GM23338 (cell line): ENCODE measurements at regions not wholly inside any gene's neighbourhood (a gene's known extent, or its start where the extent isn't known, plus 50 kb on each side); places are given as distances from the start of the nearest gene placed in this dataset.
A peak's percentile ranks its signal among the peaks of the same experiment; 100 is the strongest.

Source experiments
- ATAC-seq: fragments of 200-7000 bp; cut with Tn5 transposase; 3 replicates; pipeline ENCODE4 v1.9.1; 2020
- DNase-seq: peaks from one replicate; pipeline ENCODE4 v3.0.0-alpha.2; 2015; ENCODE audit warnings: low spot score
- H2AFZ ChIP-seq: fragments of 200-600 bp; sonication (generic); 2 replicates; pipeline ENCODE4 v1.8.0; 2016; ENCODE audit warnings: antibody characterized with exemption, mild to moderate bottlenecking, moderate library complexity
- H3F3A ChIP-seq: fragments of 200-600 bp; sonication (generic); replicated peaks from 2 replicates; pipeline ENCODE4 v1.8.0; 2017; ENCODE audit warnings: antibody characterized with exemption, mixed run types, low read depth
- H3K27ac ChIP-seq: fragments of 200-600 bp; sonication (generic); 2 replicates; pipeline ENCODE4 v1.6.1; 2016; ENCODE audit warnings: low read depth
- H3K27me3 ChIP-seq: fragments of 200-600 bp; sonication (generic); 2 replicates; pipeline ENCODE4 v1.8.0; 2016; ENCODE audit warnings: mild to moderate bottlenecking, mixed run types, moderate library complexity; ENCODE audit not compliant: insufficient read depth
- H3K36me3 ChIP-seq: fragments of 200-600 bp; sonication (generic); 2 replicates; pipeline ENCODE4 v1.8.0; 2016; ENCODE audit warnings: mild to moderate bottlenecking; ENCODE audit not compliant: insufficient read depth
- H3K4me1 ChIP-seq: fragments of 200-600 bp; sonication (generic); 2 replicates; pipeline ENCODE4 v1.8.0; 2016; ENCODE audit warnings: mild to moderate bottlenecking, moderate library complexity; ENCODE audit not compliant: insufficient read depth
- H3K4me2 ChIP-seq: fragments of 200-600 bp; sonication (generic); 2 replicates; pipeline ENCODE4 v1.7.1; 2017; ENCODE audit warnings: mixed run types
- H3K4me3 ChIP-seq: fragments of 200-600 bp; sonication (generic); 2 replicates; pipeline ENCODE4 v1.6.1; 2016; ENCODE audit warnings: mixed run types
- H3K79me2 ChIP-seq: fragments of 200-600 bp; sonication (generic); replicated peaks from 2 replicates; pipeline ENCODE4 v1.8.0; 2017; ENCODE audit warnings: mild to moderate bottlenecking; ENCODE audit not compliant: insufficient read depth
- H3K9me2 ChIP-seq: fragments of 200-600 bp; sonication (generic); 2 replicates; pipeline ENCODE4 v1.8.0; 2017; ENCODE audit not compliant: insufficient read depth
- H4K20me1 ChIP-seq: fragments of 200-600 bp; sonication (generic); replicated peaks from 2 replicates; pipeline ENCODE4 v1.8.0; 2017; ENCODE audit warnings: mild to moderate bottlenecking; ENCODE audit not compliant: insufficient read depth
- H3K27ac Mint-ChIP-seq: 2 replicates; pipeline ENCODE4 v1.8.0; 2020; ENCODE audit warnings: inconsistent platforms, mild to moderate bottlenecking, moderate library complexity, mixed read lengths
- H3K27me3 Mint-ChIP-seq: 3 replicates; pipeline ENCODE4 v1.8.0; 2022; ENCODE audit warnings: low read depth, mild to moderate bottlenecking, moderate library complexity, mixed read lengths, inconsistent platforms; ENCODE audit not compliant: insufficient read depth, poor library complexity
- H3K36me3 Mint-ChIP-seq: 3 replicates; pipeline ENCODE4 v1.8.0; 2021; ENCODE audit warnings: low read depth, mild to moderate bottlenecking, inconsistent platforms, moderate library complexity, mixed read lengths
- H3K4me1 Mint-ChIP-seq: 3 replicates; pipeline ENCODE4 v1.8.0; 2020; ENCODE audit warnings: mild to moderate bottlenecking, inconsistent platforms, mixed read lengths
- H3K4me3 Mint-ChIP-seq: 3 replicates; pipeline ENCODE4 v1.8.0; 2021; ENCODE audit warnings: moderate library complexity, mild to moderate bottlenecking, inconsistent platforms, mixed read lengths
- H3K9me3 Mint-ChIP-seq: 3 replicates; pipeline ENCODE4 v1.8.0; 2020; ENCODE audit warnings: moderate library complexity, mild to moderate bottlenecking, inconsistent platforms, mixed read lengths
- CTCF ChIP-seq, 2 experiments: fragments of 200-600 bp in 1 of 2; sonication (generic) in 1 of 2; conservative IDR thresholded peaks; 2 replicates each; pipeline versions ENCODE4 v1.5.1 to v1.6.1; 2016 to 2017; ENCODE audit warnings: antibody characterized with exemption in 2 of 2, low read depth in 2 of 2, mild to moderate bottlenecking in 2 of 2, moderate library complexity in 1 of 2
- EZH2 ChIP-seq: fragments of 200-600 bp; sonication (generic); IDR thresholded peaks from one replicate; pipeline ENCODE4 v1.8.0; 2017; ENCODE audit warnings: antibody characterized with exemption, mild to moderate bottlenecking, low read depth; ENCODE audit not compliant: unreplicated experiment
- JUNB ChIP-seq: IDR thresholded peaks from one replicate; pipeline ENCODE4 v1.6.1; 2016; ENCODE audit warnings: antibody characterized with exemption; ENCODE audit not compliant: unreplicated experiment
- POLR2AphosphoS5 ChIP-seq: IDR thresholded peaks from 2 replicates; pipeline ENCODE4 v1.6.1; 2016; ENCODE audit warnings: antibody characterized with exemption, low read depth
- STAT1 ChIP-seq: IDR thresholded peaks from one replicate; pipeline ENCODE4 v1.6.1; 2016; ENCODE audit warnings: antibody characterized with exemption; ENCODE audit not compliant: unreplicated experiment
- ZNF462 ChIP-seq: fragments of 250-450 bp; sonication (Bioruptor Pico); IDR thresholded peaks from 2 replicates; pipeline ENCODE4 v1.5.0; 2020; ENCODE audit warnings: mild to moderate bottlenecking, moderate library complexity

GRCh38 chr14:76267322-76268046, 108.5 kb upstream of the ESRRB start:
- H2AFZ ChIP-seq: peak overlapping the region; percentile 94
- Mint-ChIP-seq H3K27me3 (peaks cover 17% of the 10 kb centered on the region), H3K4me3 (peak overlapping the region; percentile 35; the same call in 2 of the 3 replicates), H3K9me3 (no peaks in the 10 kb centered on the region; the same call in 2 of the 3 replicates), H3K36me3 (no peaks in the 10 kb centered on the region), H3K27ac (peak overlapping the region; percentile 77; the same call in 1 of the 2 replicates), H3K4me1 (peaks cover 11% of the 10 kb centered on the region)
- no peaks in the 10 kb centered on the region for H3K36me3 ChIP-seq
- H4K20me1 ChIP-seq: no peaks in the 10 kb centered on the region
- ATAC-seq: peak; percentile 87
- 0 out of 2 replicates have a peak, but pooled peaks cover 3% of the 10 kb centered on the region for H3K27me3 ChIP-seq
- DNase-seq: peak; percentile 80
- no peaks in the 10 kb centered on the region for H3K79me2 ChIP-seq
- H3K4me2 ChIP-seq: peak overlapping the region; percentile 62
- H3K4me3 ChIP-seq: peak overlapping the region; percentile 46
- peak overlapping the region; percentile 75 for H3K27ac ChIP-seq
- 0 out of 2 replicates have a peak, but pooled peaks cover 2% of the 10 kb centered on the region for H3K9me2 ChIP-seq
- peaks cover 7% of the 10 kb centered on the region; the same call in 1 of the 2 replicates for H3K4me1 ChIP-seq
- no peaks in the 10 kb centered on the region for H3F3A ChIP-seq
- TF ChIP-seq POLR2AphosphoS5 (peak; percentile 37; the same call in 1 of the 2 replicates), EZH2 (no peak), STAT1 (no peak), JUNB (no peak), CTCF (conservative IDR thresholded peaks at IDR 0.05; ENCODE audit: low read depth in 2 of 2) (peak in 1 of 2 experiments; percentile 24; a peak in 1 of 4 replicates), ZNF462 (CRISPR knock-in tag) (no peak)
